ENCODE measurements at regions not wholly inside any gene's neighbourhood (a gene's known extent, or its start where the extent isn't known, plus 50 kb on each side); places are given as distances from the start of the nearest gene placed in this dataset.
"Not testable (repeated sequence)": the region's sequence is repeated elsewhere in the genome, so short reads cannot be mapped to it uniquely, and the experiment has no call there.

- not testable (repeated sequence) for TF ChIP-seq POLR2AphosphoS5 (IDR thresholded peaks at IDR 0.05); REST (IDR thresholded peaks at IDR 0.05; ENCODE audit: borderline replicate concordance); RAD21 (conservative IDR thresholded peaks at IDR 0.05)
- TF ChIP-seq, protein P1, sequence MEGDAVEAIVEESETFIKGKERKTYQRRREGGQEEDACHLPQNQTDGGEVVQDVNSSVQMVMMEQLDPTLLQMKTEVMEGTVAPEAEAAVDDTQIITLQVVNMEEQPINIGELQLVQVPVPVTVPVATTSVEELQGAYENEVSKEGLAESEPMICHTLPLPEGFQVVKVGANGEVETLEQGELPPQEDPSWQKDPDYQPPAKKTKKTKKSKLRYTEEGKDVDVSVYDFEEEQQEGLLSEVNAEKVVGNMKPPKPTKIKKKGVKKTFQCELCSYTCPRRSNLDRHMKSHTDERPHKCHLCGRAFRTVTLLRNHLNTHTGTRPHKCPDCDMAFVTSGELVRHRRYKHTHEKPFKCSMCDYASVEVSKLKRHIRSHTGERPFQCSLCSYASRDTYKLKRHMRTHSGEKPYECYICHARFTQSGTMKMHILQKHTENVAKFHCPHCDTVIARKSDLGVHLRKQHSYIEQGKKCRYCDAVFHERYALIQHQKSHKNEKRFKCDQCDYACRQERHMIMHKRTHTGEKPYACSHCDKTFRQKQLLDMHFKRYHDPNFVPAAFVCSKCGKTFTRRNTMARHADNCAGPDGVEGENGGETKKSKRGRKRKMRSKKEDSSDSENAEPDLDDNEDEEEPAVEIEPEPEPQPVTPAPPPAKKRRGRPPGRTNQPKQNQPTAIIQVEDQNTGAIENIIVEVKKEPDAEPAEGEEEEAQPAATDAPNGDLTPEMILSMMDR (IDR thresholded peaks at IDR 0.05; ENCODE audit: poor library complexity, severe bottlenecking): not testable (repeated sequence)
Measured at GRCh38 chr13:18297359-18297758, 884.3 kb downstream of the TUBA3C start.
